Epithelial cell of prostate (primary cell): ENCODE measurements at regions not wholly inside any gene's neighbourhood (a gene's known extent, or its start where the extent isn't known, plus 50 kb on each side); places are given as distances from the start of the nearest gene placed in this dataset.
A peak's percentile ranks its signal among the peaks of the same experiment; 100 is the strongest.
"Not testable (repeated sequence)": the region's sequence is repeated elsewhere in the genome, so short reads cannot be mapped to it uniquely, and the experiment has no call there.

Source experiments
- DNase-seq: peaks from one replicate; pipeline ENCODE4 v3.0.0-alpha.2; 2011; ENCODE audit warnings: low read depth, low spot score
- H3K27ac ChIP-seq: fragments of 450-650 bp; 2 replicates; pipeline ENCODE4 v1.5.1; 2017; ENCODE audit warnings: mild to moderate bottlenecking

GRCh38 chr7:152594801-152595200 lies 81.1 kb downstream of the XRCC2 start:
- H3K27ac ChIP-seq: no peak overlapping the region
- no peak for DNase-seq

GRCh38 chr7:152591976-152592375 lies 84.0 kb downstream of the XRCC2 start:
- no peak for DNase-seq
- H3K27ac ChIP-seq: no peak overlapping the region

- H3K27ac ChIP-seq: no peak overlapping the region
- no peak for DNase-seq
Measured at GRCh38 chr7:152590481-152590880, 85.5 kb downstream of the XRCC2 start.

- DNase-seq, H3K27ac ChIP-seq: not testable (repeated sequence)
Measured at GRCh38 chr7:152589821-152590220, 86.1 kb downstream of the XRCC2 start.

GRCh38 chr7:152588350-152588749 lies 87.6 kb downstream of the XRCC2 start:
- peak; percentile 6 for DNase-seq

GRCh38 chr7:152587366-152587765 lies 88.6 kb downstream of the XRCC2 start:
- no peak overlapping the region for H3K27ac ChIP-seq
- no peak for DNase-seq

More at GRCh38 chr7:152588350-152588749, 87.6 kb downstream of the XRCC2 start:
- H3K27ac ChIP-seq: no peak overlapping the region

GRCh38 chr7:152583006-152583405 lies 92.9 kb downstream of the XRCC2 start:
- no peak for DNase-seq
- H3K27ac ChIP-seq: no peak overlapping the region

- DNase-seq: no peak
- no peak overlapping the region for H3K27ac ChIP-seq
Measured at GRCh38 chr7:152579070-152579469, 96.9 kb downstream of the XRCC2 start.

GRCh38 chr7:152577339-152577738 lies 98.6 kb downstream of the XRCC2 start:
- DNase-seq: no peak
- H3K27ac ChIP-seq: no peak overlapping the region

GRCh38 chr7:152574892-152575548 lies 100.9 kb downstream of the XRCC2 start:
- H3K27ac ChIP-seq: no peak overlapping the region
- DNase-seq: no peak

- DNase-seq, H3K27ac ChIP-seq: not testable (repeated sequence)
Measured at GRCh38 chr7:152573186-152573585, 102.8 kb downstream of the XRCC2 start.

- H3K27ac ChIP-seq: no peak overlapping the region
- no peak for DNase-seq
Measured at GRCh38 chr7:152572101-152572500, 103.8 kb downstream of the XRCC2 start.

GRCh38 chr7:152571068-152571467 lies 104.9 kb downstream of the XRCC2 start:
- H3K27ac ChIP-seq: no peak overlapping the region
- no peak for DNase-seq

- H3K27ac ChIP-seq: no peak overlapping the region
- no peak for DNase-seq
Measured at GRCh38 chr7:152568972-152569371, 107.0 kb downstream of the XRCC2 start.

GRCh38 chr7:152565731-152566130 lies 110.2 kb downstream of the XRCC2 start:
- DNase-seq: no peak
- no peak overlapping the region for H3K27ac ChIP-seq

- DNase-seq: no peak
- no peak overlapping the region for H3K27ac ChIP-seq
Measured at GRCh38 chr7:152564656-152565250, 111.2 kb downstream of the XRCC2 start.

GRCh38 chr7:152556013-152556755 lies 119.8 kb downstream of the XRCC2 start:
- H3K27ac ChIP-seq: no peak overlapping the region
- no peak for DNase-seq

- no peak for DNase-seq
- H3K27ac ChIP-seq: no peak overlapping the region
Measured at GRCh38 chr7:152553671-152554317, 118.0 kb upstream of the KMT2C start.

- DNase-seq: no peak
Measured at GRCh38 chr7:152551304-152552036, 115.7 kb upstream of the KMT2C start.

GRCh38 chr7:152544971-152545619 lies 109.3 kb upstream of the KMT2C start:
- no peak for DNase-seq

More at GRCh38 chr7:152551304-152552036, 115.7 kb upstream of the KMT2C start:
- H3K27ac ChIP-seq: no peak overlapping the region

More at GRCh38 chr7:152544971-152545619, 109.3 kb upstream of the KMT2C start:
- H3K27ac ChIP-seq: no peak overlapping the region
